GM19025 (cell line): ENCODE measurements at regions not wholly inside any gene's neighbourhood (a gene's known extent, or its start where the extent isn't known, plus 50 kb on each side); places are given as distances from the start of the nearest gene placed in this dataset.
"Not testable (repeated sequence)": the region's sequence is repeated elsewhere in the genome, so short reads cannot be mapped to it uniquely, and the experiment has no call there.

Experiments
- ATAC-seq: cut with Tn5 transposase; IDR thresholded peaks from one replicate; pipeline ENCODE4 v1.9.1; 2021; ENCODE audit warnings: mild to moderate bottlenecking, low read depth, moderate library complexity; ENCODE audit not compliant: unreplicated experiment

- no peak for ATAC-seq
Measured at GRCh38 chr12:94863321-94864035, 140.0 kb downstream of the NDUFA12 start.

GRCh38 chr12:94862421-94862820, 141.1 kb downstream of the NDUFA12 start:
- ATAC-seq, result no peak

- no peak for ATAC-seq
Measured at GRCh38 chr12:94856324-94856723, 147.2 kb downstream of the NDUFA12 start.

- no peak for ATAC-seq
Measured at GRCh38 chr12:94855853-94856252, 147.6 kb downstream of the NDUFA12 start.

GRCh38 chr12:94851396-94852028, 152.0 kb downstream of the NDUFA12 start:
- ATAC-seq, result no peak

DNA sequence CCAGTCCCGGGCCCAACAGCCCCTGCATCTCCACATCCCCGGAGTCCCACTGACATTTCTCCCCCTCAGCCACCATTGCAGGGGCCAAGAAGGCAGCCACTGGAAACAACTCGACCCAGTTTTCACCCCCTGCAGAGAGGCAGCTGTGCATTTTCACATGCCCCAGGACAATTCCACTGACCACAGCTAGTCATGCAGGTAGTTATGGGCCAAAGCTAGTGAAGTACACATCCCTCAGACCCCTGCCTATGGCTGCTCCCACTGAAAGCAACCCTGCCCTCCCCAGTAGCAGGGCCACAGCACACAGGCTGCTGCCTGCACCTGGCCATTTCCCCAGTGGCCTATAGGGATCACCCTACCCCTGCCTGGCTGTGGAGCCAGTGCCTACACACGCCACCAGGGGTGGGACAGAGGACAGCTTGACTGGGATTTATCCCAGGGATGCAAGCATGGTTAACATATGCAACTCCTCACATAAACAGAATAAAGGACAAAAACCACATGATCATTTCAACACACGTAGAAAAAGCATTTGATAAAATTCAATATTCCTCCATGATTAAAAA, 154.0 kb downstream of the NDUFA12 start:
- ATAC-seq, result no peak

GRCh38 chr12:94848966-94849365, 154.5 kb downstream of the NDUFA12 start:
- no peak for ATAC-seq

DNA sequence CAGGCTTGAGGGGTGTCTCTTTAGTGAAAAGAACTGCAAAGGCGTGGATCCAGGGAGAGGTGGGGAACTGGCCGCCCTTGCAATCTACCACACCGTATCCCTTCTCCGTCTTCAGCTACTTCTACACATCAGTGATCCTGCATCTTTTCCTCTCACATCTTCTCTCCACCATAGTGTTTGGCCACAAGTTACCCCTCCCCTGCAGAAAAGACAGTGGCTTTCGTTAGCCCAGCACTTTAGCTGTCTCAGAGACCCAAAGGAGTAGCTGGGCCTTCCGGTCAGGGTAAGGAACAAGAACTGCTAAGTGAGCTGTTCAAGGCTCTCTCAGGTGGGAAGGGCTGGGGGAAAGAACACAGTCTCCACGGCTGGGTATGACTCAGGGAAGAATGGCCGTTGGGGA, 158.4 kb downstream of the NDUFA12 start:
- ATAC-seq, result no peak

DNA sequence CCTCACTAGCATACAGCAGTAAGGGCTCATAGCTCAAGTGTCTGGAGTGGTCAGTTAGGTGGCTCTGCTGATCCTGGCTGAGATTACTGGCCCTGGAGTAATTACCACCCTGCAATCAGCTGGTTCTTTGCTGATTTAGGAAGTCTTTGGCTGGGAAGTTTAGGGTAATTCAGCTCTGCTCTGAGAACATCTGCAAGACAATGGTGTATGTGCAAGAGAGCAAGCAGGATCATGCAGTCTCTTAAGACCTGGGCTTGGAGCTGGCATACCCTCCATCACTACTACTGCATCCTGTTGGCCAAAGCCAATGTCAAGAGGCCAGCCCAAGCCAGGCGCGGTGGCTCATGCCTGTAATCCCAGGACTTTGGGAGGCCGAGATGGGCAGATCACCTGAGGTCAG, 159.0 kb downstream of the NDUFA12 start:
- no peak for ATAC-seq

DNA sequence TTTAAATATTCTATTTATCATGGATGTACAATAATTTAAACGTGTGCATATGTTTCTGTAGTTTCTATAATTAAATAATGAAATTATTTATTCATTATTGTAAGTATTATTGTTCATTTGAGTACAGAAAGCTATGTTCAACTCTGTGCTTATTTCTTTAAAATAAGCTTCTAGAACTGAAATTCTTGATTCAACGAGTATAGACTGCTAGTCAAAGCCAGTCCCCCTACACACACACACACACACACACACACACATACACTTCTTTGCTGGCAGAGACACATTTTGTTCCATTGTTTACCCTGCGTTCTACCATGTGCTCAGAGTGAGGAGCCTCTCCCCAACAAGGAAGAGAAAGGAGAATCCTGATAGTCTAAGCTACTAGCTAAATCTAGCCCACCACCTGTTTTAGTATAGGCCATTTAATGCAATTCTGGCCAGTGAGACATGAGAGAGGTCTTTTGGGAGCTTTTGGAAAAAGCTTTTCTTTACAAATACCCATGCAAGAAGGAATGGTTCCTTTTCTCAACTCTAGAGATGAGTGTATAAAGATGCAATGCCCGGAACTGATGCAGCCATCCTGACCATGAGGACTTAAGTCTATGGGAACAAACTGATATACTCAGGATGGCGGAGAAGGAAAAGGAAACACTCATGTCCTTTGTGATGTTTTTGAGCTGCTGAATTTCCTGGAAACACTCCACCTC, 161.4 kb downstream of the NDUFA12 start:
- no peak for ATAC-seq

DNA sequence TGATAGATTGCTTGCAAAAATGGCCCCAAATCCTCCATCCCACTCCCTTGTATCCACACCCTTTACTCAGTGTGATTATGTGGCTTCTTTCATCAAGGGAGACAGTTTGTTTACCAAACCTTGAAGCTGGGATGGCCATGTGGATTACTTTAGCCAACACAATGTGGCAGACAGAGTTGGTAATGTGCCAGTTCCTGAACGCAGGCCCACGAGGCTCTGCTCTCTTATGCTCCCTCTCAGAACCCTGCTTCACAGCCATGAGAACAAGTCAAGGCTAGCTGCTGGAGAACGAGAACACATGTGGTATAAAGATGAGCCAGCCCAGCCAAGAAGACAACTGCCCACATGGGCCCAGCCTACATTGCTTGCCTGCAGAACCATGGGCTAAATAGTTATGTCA, 162.3 kb downstream of the NDUFA12 start:
- no peak for ATAC-seq

DNA sequence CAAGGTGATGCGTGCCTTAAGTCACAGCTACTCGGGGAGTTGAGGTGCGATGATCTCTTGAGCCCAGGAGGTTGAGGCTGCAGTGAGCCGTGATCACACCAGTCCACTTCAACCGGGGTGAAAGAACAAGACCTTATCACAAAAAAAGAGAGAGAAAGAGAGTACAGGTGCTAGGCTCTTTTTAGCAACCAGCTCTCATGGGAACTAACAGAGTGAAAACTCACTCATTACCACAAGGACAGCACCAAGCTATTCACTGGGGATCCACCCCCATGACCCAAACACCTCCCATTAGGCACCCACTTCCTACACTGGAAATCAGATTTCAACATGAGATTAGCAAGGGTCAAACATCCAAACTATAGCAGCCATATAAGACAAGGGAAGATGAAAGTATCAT, 164.2 kb downstream of the NDUFA12 start:
- peak; percentile 87 for ATAC-seq

GRCh38 chr12:94836952-94837670, 166.4 kb downstream of the NDUFA12 start:
- not testable (repeated sequence) for ATAC-seq

GRCh38 chr12:94834036-94834625, 169.4 kb downstream of the NDUFA12 start:
- no peak for ATAC-seq

GRCh38 chr12:94832780-94833681, 170.5 kb downstream of the NDUFA12 start:
- ATAC-seq, result no peak

DNA sequence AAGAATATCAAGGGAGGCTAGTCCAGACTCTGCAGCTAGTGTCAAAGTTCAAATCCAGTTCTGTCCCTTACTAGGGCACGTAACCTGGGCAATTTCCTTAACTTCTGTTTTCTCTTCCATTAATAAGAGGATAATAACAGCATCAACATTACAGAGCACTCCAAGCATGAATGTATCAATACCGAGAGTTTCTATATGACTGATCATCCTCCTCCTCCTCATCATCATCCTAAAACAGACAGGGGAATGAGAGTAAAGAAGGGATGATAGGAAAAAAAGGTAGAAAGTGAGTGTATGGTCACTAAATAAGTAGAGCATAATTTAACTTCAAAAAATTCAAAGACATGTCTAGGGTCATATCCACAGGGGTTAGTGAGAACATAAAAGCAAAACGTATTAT, 171.4 kb downstream of the NDUFA12 start:
- no peak for ATAC-seq

DNA sequence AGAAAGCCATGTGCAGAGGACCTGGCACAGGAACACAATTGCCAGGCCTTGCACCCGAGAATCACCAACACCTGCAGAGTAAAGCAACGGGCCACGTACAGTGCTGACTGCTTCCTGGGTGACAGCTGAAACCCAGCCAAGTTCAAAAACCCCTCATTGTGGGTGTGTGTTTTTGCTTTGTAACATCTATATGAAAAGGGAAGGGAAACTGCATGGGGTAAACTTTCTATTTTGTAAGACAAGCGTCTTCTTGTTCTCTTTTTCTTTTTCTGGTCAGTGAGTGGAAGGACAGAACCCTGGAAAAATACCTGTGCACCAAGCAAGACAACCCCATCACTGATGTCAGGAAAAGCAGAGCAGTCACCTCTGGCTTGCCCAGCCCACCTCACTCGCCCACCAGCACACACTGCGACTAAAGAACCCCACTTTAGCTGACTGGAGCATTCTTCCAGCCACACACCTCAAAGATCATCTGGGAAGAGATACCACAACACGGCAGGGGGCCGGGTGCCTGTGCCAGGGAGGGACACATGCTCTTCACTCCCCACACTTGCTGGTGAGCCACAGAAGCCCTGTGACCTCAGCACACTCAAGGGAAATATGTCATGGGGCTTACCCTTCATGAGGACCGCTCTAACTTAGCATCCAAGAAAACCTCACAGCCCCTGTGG, 172.3 kb downstream of the NDUFA12 start:
- peak; percentile 82 for ATAC-seq

DNA sequence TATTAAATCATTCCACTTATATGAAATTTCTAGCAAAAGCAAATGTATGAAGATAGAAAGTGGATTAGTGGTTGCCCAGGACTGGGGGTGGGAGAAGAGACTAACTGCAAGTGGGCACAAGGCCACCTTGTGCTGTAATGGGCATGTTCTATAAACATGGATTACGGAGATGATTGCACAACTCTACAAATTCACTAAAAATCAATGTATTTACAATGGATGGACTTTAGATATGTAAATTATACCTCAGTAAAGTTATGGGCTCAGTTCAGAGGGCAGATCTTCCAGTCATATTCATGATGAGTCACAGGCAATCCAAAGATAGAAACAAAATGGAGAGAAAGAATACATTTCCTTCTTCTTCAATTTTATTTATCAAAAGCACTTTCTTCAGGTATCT, 173.9 kb downstream of the NDUFA12 start:
- ATAC-seq, result no peak

DNA sequence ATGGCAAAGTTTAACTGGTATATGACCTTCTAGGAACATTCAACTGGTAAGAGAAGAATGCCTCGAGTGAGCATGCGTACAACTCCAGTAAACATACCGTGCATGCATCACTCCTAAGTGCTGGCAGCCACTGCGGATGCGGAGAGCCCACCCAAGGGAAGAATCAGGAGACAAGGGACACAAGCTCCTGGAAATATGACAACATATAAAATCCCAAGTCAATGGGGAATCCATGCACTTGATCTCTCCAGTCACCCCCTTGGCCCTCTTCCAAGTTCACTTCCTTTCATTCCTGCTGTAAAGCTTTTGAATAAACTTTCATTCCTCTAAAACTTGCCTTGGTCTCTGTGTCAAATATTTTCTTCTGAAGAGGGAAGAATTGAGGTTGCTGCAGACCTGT, 168.7 kb upstream of the TMCC3 start:
- ATAC-seq, result no peak
